Activated CD4-positive, alpha-beta T cell treated with anti-CD3 and anti-CD28 coated beads for 36 hours (primary cell): ENCODE measurements at regions not wholly inside any gene's neighbourhood (a gene's known extent, or its start where the extent isn't known, plus 50 kb on each side); places are given as distances from the start of the nearest gene placed in this dataset.

Experiments
- ATAC-seq: fragments of 200-7000 bp; cut with Tn5 transposase; one replicate; pipeline ENCODE4 v1.10.0; 2021; ENCODE audit warnings: mild to moderate bottlenecking, moderate library complexity
- CTCF ChIA-PET: fragments of 350-600 bp; sonication (Branson Sonifier 250); formaldehyde crosslinking; loops from one replicate; lab custom pipeline; 2021; ENCODE audit warnings: antibody characterized with exemption; lab: Charles Lee
- POLR2A ChIA-PET: fragments of 350-600 bp; sonication (Branson Sonifier 250); formaldehyde crosslinking; loops from one replicate; lab custom pipeline; 2021; ENCODE audit warnings: antibody characterized with exemption, inconsistent platforms; lab: Charles Lee
- DNase-seq: peaks from one replicate; pipeline ENCODE4 v3.0.0-alpha.2; 2020
- H3K27ac Mint-ChIP-seq: one replicate; pipeline ENCODE4 v1.8.0; 2021; ENCODE audit warnings: mixed read lengths
- H3K27me3 Mint-ChIP-seq: one replicate; pipeline ENCODE4 v1.8.0; 2021; ENCODE audit warnings: mixed read lengths
- H3K36me3 Mint-ChIP-seq: one replicate; pipeline ENCODE4 v1.8.0; 2021; ENCODE audit warnings: low read depth, mixed read lengths
- H3K4me1 Mint-ChIP-seq: one replicate; pipeline ENCODE4 v1.8.0; 2021; ENCODE audit warnings: mixed read lengths
- H3K4me3 Mint-ChIP-seq: one replicate; pipeline ENCODE4 v1.8.0; 2021; ENCODE audit warnings: mild to moderate bottlenecking, moderate library complexity, mixed read lengths
- H3K9me3 Mint-ChIP-seq: one replicate; pipeline ENCODE4 v1.8.0; 2021; ENCODE audit warnings: low read depth, mixed read lengths
- intact Hi-C, 2 experiments: fragments of 100-400 bp; cut with DNase I in 1 of 2; cut with micrococcal nuclease in 1 of 2; formaldehyde crosslinking; loops; one replicate each; pipeline versions ENCODE4 v1.14.2 to v1.15.1; 2022 to 2024; cut with DNase I, micrococcal nuclease

GRCh38 chr3:94179059-94179458, 116.2 kb downstream of the NSUN3 start:
- POLR2A ChIA-PET: no interaction called here
- H3K4me3 Mint-ChIP-seq: no peak overlapping the region

GRCh38 chr3:94183551-94183950, 120.7 kb downstream of the NSUN3 start:
- no peaks in the 10 kb centered on the region for H3K9me3 Mint-ChIP-seq
- no peak overlapping the region for H3K27ac Mint-ChIP-seq
- no peak overlapping the region for H3K4me3 Mint-ChIP-seq
- CTCF ChIA-PET: no interaction called here
- peaks cover 10% of the 10 kb centered on the region for H3K27me3 Mint-ChIP-seq
- POLR2A ChIA-PET: no interaction called here
- ATAC-seq (no peak), DNase-seq (no peak)
- no peaks in the 10 kb centered on the region for H3K4me1 Mint-ChIP-seq
- no peaks in the 10 kb centered on the region for H3K36me3 Mint-ChIP-seq
- intact Hi-C loops: no loop called here

More at GRCh38 chr3:94179059-94179458, 116.2 kb downstream of the NSUN3 start:
- Mint-ChIP-seq H3K27ac (no peak overlapping the region), H3K36me3 (no peaks in the 10 kb centered on the region), H3K4me1 (no peaks in the 10 kb centered on the region), H3K27me3 (peaks cover 10% of the 10 kb centered on the region), H3K9me3 (no peaks in the 10 kb centered on the region)
- CTCF ChIA-PET: no interaction called here
- intact Hi-C loops: no loop called here
- ATAC-seq: no peak
- no peak for DNase-seq

- intact Hi-C loops: no loop called here
- CTCF ChIA-PET: no interaction called here
These were observed 121.9 kb downstream of the NSUN3 start for GRCh38 chr3:94184781-94185180.

GRCh38 chr3:94185753-94186152, 122.9 kb downstream of the NSUN3 start:
- ChIA-PET POLR2A (no interaction called here), CTCF (no interaction called here)
- H3K4me1 Mint-ChIP-seq: no peaks in the 10 kb centered on the region
- H3K27ac Mint-ChIP-seq: no peak overlapping the region
- intact Hi-C loops: no loop called here
- no peak overlapping the region for H3K4me3 Mint-ChIP-seq
- no peak for ATAC-seq
- no peaks in the 10 kb centered on the region for H3K36me3 Mint-ChIP-seq
- H3K9me3 Mint-ChIP-seq: no peaks in the 10 kb centered on the region
- no peak for DNase-seq
- peaks cover 8% of the 10 kb centered on the region for H3K27me3 Mint-ChIP-seq

More at GRCh38 chr3:94184781-94185180, 121.9 kb downstream of the NSUN3 start:
- H3K27me3 Mint-ChIP-seq: peaks cover 8% of the 10 kb centered on the region
- no peaks in the 10 kb centered on the region for H3K4me1 Mint-ChIP-seq
- ATAC-seq (no peak), DNase-seq (no peak)
- H3K27ac Mint-ChIP-seq: no peak overlapping the region
- H3K4me3 Mint-ChIP-seq: no peak overlapping the region
- POLR2A ChIA-PET: no interaction called here
- no peaks in the 10 kb centered on the region for H3K9me3 Mint-ChIP-seq
- H3K36me3 Mint-ChIP-seq: no peaks in the 10 kb centered on the region

GRCh38 chr3:94187697-94188096, 124.8 kb downstream of the NSUN3 start:
- Mint-ChIP-seq H3K9me3 (no peaks in the 10 kb centered on the region), H3K4me3 (no peak overlapping the region), H3K4me1 (no peaks in the 10 kb centered on the region), H3K36me3 (no peaks in the 10 kb centered on the region), H3K27ac (no peak overlapping the region), H3K27me3 (peaks cover 10% of the 10 kb centered on the region)
- ChIA-PET POLR2A (no interaction called here), CTCF (no interaction called here)
- intact Hi-C loops: no loop called here
- DNase-seq (no peak), ATAC-seq (no peak)

- POLR2A ChIA-PET: no interaction called here
- Mint-ChIP-seq H3K4me3 (no peak overlapping the region), H3K9me3 (peaks cover 7% of the 10 kb centered on the region), H3K27ac (no peak overlapping the region), H3K36me3 (no peaks in the 10 kb centered on the region), H3K4me1 (no peaks in the 10 kb centered on the region), H3K27me3 (peaks cover 2% of the 10 kb centered on the region)
- CTCF ChIA-PET: no interaction called here
- intact Hi-C loops: no loop called here
- no peak for ATAC-seq
- no peak for DNase-seq
These were observed 132.5 kb downstream of the NSUN3 start for GRCh38 chr3:94195381-94195780.

- Mint-ChIP-seq H3K36me3 (no peaks in the 10 kb centered on the region), H3K4me3 (no peak overlapping the region), H3K27ac (no peak overlapping the region), H3K27me3 (peaks cover 16% of the 10 kb centered on the region), H3K4me1 (no peaks in the 10 kb centered on the region), H3K9me3 (no peaks in the 10 kb centered on the region)
- ChIA-PET CTCF (no interaction called here), POLR2A (no interaction called here)
- DNase-seq: no peak
- intact Hi-C loops: no loop called here
- no peak for ATAC-seq
These were observed 143.4 kb downstream of the NSUN3 start for GRCh38 chr3:94206291-94206690.

- intact Hi-C loops: no loop called here
- H3K4me3 Mint-ChIP-seq: no peak overlapping the region
- H3K27me3 Mint-ChIP-seq: peaks cover 6% of the 10 kb centered on the region
- ChIA-PET POLR2A (no interaction called here), CTCF (interaction anchor here (0.7 to 1.5 kb wide), 2 partner anchors 19 to 40 kb away, joined by 3 to 5 read pairs; no protein-coding TSS in a partner anchor)
- no peak for ATAC-seq
- no peaks in the 10 kb centered on the region for H3K9me3 Mint-ChIP-seq
- H3K27ac Mint-ChIP-seq: no peak overlapping the region
- H3K4me1 Mint-ChIP-seq: no peaks in the 10 kb centered on the region
- DNase-seq: no peak
- no peaks in the 10 kb centered on the region for H3K36me3 Mint-ChIP-seq
These were observed 147.4 kb downstream of the NSUN3 start for GRCh38 chr3:94210256-94210655.

GRCh38 chr3:94217406-94217805, 154.5 kb downstream of the NSUN3 start:
- Mint-ChIP-seq H3K36me3 (no peaks in the 10 kb centered on the region), H3K9me3 (peaks cover 6% of the 10 kb centered on the region), H3K4me3 (no peak overlapping the region), H3K4me1 (no peaks in the 10 kb centered on the region), H3K27me3 (peaks cover 3% of the 10 kb centered on the region), H3K27ac (no peak overlapping the region)
- ATAC-seq (no peak), DNase-seq (no peak)
- intact Hi-C loops: no loop called here
- ChIA-PET CTCF (no interaction called here), POLR2A (no interaction called here)

- Mint-ChIP-seq H3K27ac (no peak overlapping the region), H3K36me3 (no peaks in the 10 kb centered on the region), H3K27me3 (peaks cover 3% of the 10 kb centered on the region), H3K4me3 (no peak overlapping the region), H3K4me1 (peaks cover under 1% of the 10 kb centered on the region), H3K9me3 (peaks cover 9% of the 10 kb centered on the region)
- CTCF ChIA-PET: interaction anchor here (2.0 kb wide), 1 partner anchor 29 kb away, joined by 6 read pairs; no protein-coding TSS in a partner anchor
- intact Hi-C loops: no loop called here
- no peak for DNase-seq
- ATAC-seq: no peak
- POLR2A ChIA-PET: no interaction called here
These were observed 157.6 kb downstream of the NSUN3 start for GRCh38 chr3:94220426-94220825.

GRCh38 chr3:94221829-94222228, 159.0 kb downstream of the NSUN3 start:
- Mint-ChIP-seq H3K36me3 (no peaks in the 10 kb centered on the region), H3K27ac (no peak overlapping the region), H3K4me3 (no peak overlapping the region), H3K9me3 (peaks cover 9% of the 10 kb centered on the region), H3K27me3 (peaks cover 3% of the 10 kb centered on the region), H3K4me1 (peaks cover 5% of the 10 kb centered on the region)
- ATAC-seq (no peak), DNase-seq (no peak)
- CTCF ChIA-PET: no interaction called here
- intact Hi-C loops: no loop called here
- POLR2A ChIA-PET: no interaction called here

- intact Hi-C loops: no loop called here
- Mint-ChIP-seq H3K27ac (no peak overlapping the region), H3K27me3 (peaks cover 3% of the 10 kb centered on the region), H3K9me3 (peaks cover 9% of the 10 kb centered on the region), H3K4me1 (peaks cover 5% of the 10 kb centered on the region), H3K4me3 (no peak overlapping the region), H3K36me3 (no peaks in the 10 kb centered on the region)
- ATAC-seq: peak; percentile 66
- ChIA-PET POLR2A (no interaction called here), CTCF (no interaction called here)
- DNase-seq: peak; percentile 24
These were observed 162.4 kb downstream of the NSUN3 start for GRCh38 chr3:94225148-94225865.
